PC-3 (cell line): ENCODE measurements at regions not wholly inside any gene's neighbourhood (a gene's known extent, or its start where the extent isn't known, plus 50 kb on each side); places are given as distances from the start of the nearest gene placed in this dataset.

Source experiments
- EZH2 ChIP-seq: fragments of 300-600 bp; sonication (generic); IDR thresholded peaks from one replicate; pipeline ENCODE4 v1.6.1; 2017; ENCODE audit warnings: antibody characterized with exemption, mild to moderate bottlenecking, low read length; ENCODE audit not compliant: unreplicated experiment
- EZH2phosphoT487 ChIP-seq: fragments of 300-600 bp; sonication (generic); IDR thresholded peaks from 2 replicates; pipeline ENCODE4 v1.6.1; 2018; ENCODE audit warnings: mild to moderate bottlenecking, antibody characterized with exemption, low read length, borderline replicate concordance
- TF ChIP-seq, protein P1 (sequence below): fragments of 300-600 bp; sonication (generic); conservative IDR thresholded peaks from 2 replicates; pipeline ENCODE4 v1.5.1; 2017; ENCODE audit warnings: antibody characterized with exemption, low read depth, mild to moderate bottlenecking, low read length

- TF ChIP-seq, protein P1, sequence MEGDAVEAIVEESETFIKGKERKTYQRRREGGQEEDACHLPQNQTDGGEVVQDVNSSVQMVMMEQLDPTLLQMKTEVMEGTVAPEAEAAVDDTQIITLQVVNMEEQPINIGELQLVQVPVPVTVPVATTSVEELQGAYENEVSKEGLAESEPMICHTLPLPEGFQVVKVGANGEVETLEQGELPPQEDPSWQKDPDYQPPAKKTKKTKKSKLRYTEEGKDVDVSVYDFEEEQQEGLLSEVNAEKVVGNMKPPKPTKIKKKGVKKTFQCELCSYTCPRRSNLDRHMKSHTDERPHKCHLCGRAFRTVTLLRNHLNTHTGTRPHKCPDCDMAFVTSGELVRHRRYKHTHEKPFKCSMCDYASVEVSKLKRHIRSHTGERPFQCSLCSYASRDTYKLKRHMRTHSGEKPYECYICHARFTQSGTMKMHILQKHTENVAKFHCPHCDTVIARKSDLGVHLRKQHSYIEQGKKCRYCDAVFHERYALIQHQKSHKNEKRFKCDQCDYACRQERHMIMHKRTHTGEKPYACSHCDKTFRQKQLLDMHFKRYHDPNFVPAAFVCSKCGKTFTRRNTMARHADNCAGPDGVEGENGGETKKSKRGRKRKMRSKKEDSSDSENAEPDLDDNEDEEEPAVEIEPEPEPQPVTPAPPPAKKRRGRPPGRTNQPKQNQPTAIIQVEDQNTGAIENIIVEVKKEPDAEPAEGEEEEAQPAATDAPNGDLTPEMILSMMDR = no peak
- TF ChIP-seq EZH2 (no peak), EZH2phosphoT487 (no peak)
Observed at GRCh38 chr2:18406219-18406618, 154.2 kb downstream of the RDH14 start.
